Epithelial cell of proximal tubule (primary cell): ENCODE measurements at regions not wholly inside any gene's neighbourhood (a gene's known extent, or its start where the extent isn't known, plus 50 kb on each side); places are given as distances from the start of the nearest gene placed in this dataset.

Experiments
- DNase-seq: peaks from one replicate; pipeline ENCODE4 v3.0.0-alpha.2; 2011; ENCODE audit warnings: low read depth
- H3K4me3 ChIP-seq: 2 replicates; pipeline ENCODE4 v1.5.1; 2011; ENCODE audit warnings: low read depth, mild to moderate bottlenecking, low read length
- CTCF ChIP-seq: conservative IDR thresholded peaks from 2 replicates; pipeline ENCODE4 v1.5.1; 2012; ENCODE audit warnings: low read depth, mild to moderate bottlenecking, low read length

GRCh38 chr14:83151571-83151970 lies 1617.9 kb upstream of the SEL1L start:
- H3K4me3 ChIP-seq: no peak overlapping the region
- no peak for DNase-seq
- no peak for TF ChIP-seq CTCF

GRCh38 chr14:83153081-83153480 lies 1619.4 kb upstream of the SEL1L start:
- H3K4me3 ChIP-seq: no peak overlapping the region
- TF ChIP-seq CTCF: no peak
- DNase-seq: no peak

- DNase-seq: no peak
- TF ChIP-seq CTCF: no peak
- no peak overlapping the region for H3K4me3 ChIP-seq
Measured at GRCh38 chr14:83162361-83162929, 1628.8 kb upstream of the SEL1L start.

DNA sequence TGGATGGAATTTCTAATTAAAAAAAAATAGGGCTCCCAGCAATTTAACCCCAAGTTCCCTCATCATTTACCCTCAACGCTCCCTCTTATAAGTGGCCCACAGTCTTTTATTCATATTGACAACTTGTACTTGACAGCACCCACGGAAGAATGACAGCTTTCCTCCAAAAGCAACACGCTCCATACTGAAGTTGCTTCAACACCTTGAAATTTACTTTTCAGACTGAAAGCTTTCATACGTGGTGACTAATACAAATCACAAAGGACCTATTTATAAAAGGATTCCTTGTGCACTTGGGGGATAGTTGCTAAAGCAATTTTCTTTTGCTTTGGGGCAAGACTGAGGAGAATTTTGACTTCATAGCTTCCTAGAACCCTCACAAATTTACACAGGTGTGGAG lies 1629.4 kb upstream of the SEL1L start:
- no peak overlapping the region for H3K4me3 ChIP-seq
- DNase-seq: no peak
- TF ChIP-seq CTCF: no peak

DNA sequence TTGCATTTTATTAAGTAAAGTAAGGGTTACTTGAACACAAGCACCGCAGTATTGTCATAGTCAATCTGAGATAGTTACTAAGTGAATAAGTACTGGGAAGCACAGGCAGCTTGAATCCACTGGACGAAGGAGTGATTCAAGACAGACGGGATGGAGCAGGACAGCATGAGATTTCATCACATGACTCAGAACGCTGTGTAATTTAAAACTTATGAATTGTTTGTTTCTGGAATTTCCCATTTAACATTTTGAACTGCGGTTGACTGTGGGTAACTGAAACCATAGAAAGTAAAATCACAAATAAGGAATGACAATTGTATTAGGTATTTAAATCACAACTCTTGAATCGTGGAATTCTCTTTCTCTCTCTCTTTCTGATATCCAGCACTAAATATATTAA lies 1630.4 kb upstream of the SEL1L start:
- peak; percentile 4 for DNase-seq
- TF ChIP-seq CTCF: no peak

DNA sequence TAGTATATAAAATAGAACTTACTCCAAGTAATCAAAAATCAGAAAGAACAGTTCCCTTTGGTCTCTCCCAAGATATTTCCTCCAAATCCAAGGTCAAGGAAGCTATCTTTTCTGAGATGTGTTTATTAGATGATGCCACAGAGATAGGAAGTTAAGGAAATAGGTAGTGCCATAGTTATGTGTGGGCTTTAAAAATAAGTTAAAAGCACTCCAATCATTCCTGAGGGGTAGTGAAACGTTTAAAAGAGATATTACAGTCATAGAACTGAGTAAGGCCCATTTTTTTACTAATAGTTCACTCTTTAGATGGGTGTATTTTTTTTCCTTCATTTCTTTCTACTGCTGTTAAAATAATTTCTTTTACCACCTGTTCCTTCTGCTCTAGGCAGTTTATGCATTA lies 1630.9 kb upstream of the SEL1L start:
- TF ChIP-seq CTCF: no peak
- no peak for DNase-seq
- no peak overlapping the region for H3K4me3 ChIP-seq

More for the DNA sequence above, 1630.4 kb upstream of the SEL1L start:
- H3K4me3 ChIP-seq: no peak overlapping the region

DNA sequence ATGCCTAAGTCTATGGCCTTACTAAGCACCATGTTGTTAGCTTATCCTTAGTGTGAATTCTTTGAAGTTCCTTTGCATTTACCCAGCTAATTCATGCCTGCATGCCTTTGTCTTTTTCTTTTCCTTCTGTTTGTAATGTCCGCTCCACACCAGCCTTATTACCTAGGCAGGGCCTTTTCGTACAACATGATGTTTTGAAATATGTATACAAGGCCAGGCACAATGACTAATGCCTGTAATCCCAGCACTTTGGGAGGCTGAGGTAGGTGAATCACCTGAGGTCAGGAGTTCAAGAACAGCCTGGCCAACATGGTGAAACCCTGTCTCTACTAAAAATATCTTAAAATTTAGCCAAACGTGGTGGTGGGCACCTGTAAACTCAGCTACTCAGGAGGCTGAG lies 1636.5 kb upstream of the SEL1L start:
- no peak for TF ChIP-seq CTCF
- H3K4me3 ChIP-seq: no peak overlapping the region
- no peak for DNase-seq
